Occipital lobe (tissue), 1 donor: ENCODE measurements at regions not wholly inside any gene's neighbourhood (a gene's known extent, or its start where the extent isn't known, plus 50 kb on each side); places are given as distances from the start of the nearest gene placed in this dataset.

Experiments used
- DNase-seq: peaks from one replicate; lab custom pipeline; 2025; lab: John Stamatoyannopoulos, UW

GRCh38 chr4:142960867-142961644, 115.0 kb upstream of the INPP4B start:
- DNase-seq = no peak

- DNase-seq = no peak
Measured at GRCh38 chr4:142961866-142962265, 115.8 kb upstream of the INPP4B start.

GRCh38 chr4:142974328-142974727, 128.2 kb upstream of the INPP4B start:
- no peak for DNase-seq

- no peak for DNase-seq
Measured at GRCh38 chr4:142975618-142976017, 129.5 kb upstream of the INPP4B start.

GRCh38 chr4:142976482-142976881, 130.4 kb upstream of the INPP4B start:
- DNase-seq = no peak

- DNase-seq = no peak
Measured at GRCh38 chr4:142977182-142977581, 131.1 kb upstream of the INPP4B start.

DNA sequence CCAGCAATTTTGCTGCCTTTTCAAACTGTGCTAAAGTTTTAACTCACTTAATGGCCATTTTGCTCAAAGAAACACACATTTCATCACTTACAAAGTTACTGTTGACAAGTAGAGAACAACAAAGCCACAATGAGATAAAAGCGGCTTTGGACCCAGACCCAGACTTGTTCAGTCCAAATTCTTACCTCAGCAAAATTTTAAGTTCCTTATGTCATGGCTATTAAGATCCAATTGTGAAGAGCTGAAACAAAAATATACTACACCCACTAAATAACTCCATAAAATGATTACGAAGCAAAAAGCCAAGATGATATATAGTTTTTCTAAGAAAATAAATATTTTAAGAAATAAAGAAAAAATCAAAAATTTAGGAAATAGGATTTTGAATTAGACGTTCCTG, 137.0 kb upstream of the INPP4B start:
- DNase-seq = no peak

DNA sequence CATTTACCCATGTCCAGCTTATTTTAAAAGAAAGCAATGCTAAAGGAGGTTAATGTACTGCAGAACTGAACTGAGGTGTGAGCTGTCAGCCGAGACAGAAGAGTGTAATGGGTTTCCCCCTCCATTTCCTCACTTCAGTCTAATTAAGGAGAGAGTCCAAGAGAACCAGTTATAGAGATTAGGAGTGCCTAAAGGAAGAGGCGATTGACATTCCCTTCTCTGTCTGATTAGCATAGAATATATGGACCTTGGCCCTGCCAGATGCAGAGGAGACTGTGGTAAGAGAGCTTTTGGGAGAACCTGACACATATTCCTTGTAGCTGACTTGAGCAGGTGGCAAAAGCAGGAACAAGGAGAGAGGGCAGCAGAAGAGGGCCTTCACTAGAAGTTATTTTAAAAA, 137.5 kb upstream of the INPP4B start:
- DNase-seq = no peak

DNA sequence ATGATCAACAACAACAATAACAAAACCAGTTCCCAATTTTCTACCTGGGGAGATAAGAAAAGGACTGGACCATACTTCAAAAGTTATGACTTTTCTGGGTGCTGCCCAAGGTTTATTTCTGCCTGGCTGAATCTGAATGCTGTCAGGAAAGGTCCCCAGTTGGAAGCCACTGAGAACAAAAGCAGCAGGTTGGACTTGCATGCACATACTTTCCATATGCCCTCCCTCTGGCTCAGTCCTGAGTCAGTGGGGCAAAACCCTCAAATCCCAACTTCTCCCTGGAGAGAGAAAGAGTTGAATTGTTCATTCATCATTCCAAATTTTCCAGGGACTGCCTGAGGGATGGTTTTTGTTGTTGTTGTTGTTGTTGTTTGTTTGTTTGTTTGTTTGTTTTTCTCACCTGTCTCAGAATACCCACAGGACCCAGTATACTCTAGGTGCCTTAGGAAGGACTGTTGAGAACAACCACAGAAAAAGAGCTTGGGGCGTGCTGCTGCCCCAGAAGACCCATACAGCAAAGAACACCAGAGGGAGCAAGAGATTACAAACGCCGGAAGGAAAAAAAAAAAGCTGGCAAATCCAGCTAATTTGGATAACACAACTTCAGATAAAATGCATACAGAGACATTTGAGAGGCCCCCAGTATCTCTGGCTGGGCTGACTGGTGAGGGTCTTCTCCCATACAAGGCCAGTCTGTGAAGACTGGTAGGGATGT, 138.9 kb upstream of the INPP4B start:
- DNase-seq = no peak

DNA sequence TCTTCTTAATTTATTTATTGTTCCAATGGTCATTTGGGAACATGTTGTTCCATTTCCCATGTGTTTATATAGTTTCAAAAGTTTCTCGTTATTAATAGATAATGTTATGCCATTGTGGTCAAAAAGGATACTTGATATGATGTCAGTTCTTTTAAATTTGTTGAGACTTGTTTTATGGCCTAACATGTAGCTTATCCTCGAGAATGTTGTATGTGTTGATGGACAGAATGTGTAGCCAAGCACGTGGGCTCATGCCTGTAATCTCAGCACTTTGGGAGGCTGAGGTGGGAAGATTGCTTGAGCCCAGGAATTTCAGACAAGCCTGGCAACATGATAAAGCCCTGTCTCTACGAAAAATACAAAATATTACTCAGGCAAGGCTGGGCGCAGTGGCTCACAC, 168.5 kb upstream of the USP38 start:
- no peak for DNase-seq

DNA sequence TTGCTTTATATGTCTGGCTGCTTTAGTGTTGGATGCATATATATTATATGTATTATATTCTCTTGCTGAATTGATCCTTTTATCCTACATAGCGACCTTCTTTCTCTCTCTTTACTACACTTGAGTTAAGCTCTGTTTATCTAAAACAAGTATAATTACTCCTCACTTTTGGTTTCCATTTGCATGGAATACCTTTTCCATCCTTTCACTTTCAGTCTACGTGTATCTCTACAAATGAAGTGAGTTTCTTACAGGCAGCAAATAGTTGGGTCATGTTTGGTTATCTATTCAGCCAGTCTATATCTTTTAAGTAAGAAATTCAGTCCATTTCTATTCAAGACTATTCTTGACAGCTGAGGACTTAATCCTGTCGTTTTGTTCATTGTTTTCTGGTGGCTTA, 167.5 kb upstream of the USP38 start:
- no peak for DNase-seq

DNA sequence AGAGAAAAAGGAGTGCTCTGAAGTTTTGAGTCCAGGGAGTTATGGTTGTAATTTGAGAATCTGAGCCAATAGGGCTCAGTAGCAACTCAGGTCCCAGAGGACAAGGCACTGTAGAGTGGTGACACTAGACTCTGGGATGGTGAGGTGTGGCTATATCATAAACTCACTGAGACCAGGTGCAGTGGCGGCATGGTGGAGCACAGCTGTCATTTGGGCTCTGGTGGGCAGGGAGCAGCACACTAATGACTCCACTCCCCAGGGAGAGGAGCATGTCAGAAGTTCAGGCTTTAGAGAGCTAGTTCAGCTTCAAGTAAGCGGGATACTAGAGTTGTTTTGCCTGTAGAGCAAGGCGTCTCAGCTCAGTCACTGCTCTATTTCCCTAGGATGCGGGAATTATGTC, 165.4 kb upstream of the USP38 start:
- DNase-seq = no peak

DNA sequence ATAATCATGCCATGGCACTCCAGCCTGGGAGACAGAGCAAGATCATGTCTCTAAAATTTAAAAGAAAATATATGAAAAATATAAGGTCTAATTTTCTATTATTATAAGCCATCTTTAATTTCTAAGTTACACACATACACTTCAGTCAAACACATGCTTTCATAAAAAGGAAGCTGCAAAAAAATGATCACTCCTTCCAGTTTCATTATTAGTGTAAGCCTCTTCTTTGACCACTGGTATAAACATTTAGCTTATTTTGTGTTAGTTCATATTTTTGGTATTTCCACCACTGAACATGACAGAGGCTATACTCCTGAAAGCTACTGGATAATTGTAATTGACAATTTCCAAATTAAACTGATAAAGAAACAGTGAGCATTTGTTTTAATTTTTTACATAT, 163.3 kb upstream of the USP38 start:
- no peak for DNase-seq

DNA sequence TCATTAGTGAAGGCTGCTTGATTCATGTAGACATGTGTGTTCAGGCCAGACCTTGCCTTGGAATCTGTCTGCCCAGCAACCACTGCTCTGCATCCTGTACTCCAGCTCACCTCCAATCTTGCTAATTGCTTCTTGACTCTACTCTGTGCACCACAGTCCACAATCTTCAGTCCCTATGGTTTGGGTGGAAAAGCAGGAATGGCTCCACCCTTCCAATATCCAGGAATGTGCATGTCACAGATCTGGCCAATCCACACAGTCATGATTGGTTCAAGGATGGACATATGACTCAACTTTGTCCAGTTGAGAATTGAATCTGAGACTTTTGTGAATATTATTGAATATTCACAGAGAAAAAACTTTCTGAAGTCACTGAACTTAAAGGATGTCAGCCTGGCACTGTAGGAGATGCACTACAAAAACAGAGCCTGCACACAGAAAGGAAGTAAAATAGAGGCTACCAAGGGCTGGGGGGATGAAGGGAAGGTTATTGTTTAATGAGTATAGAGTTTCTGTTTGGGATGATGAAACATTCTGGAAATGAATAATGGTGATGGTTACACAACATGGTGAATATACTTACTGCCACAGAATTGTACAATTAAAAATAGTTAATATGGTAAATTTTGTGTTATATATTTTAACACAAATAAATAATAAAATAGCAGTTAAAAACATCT, 161.3 kb upstream of the USP38 start:
- no peak for DNase-seq

- no peak for DNase-seq
Measured at GRCh38 chr4:143025081-143025704, 159.5 kb upstream of the USP38 start.

- DNase-seq = no peak
Measured at GRCh38 chr4:143026459-143027170, 158.1 kb upstream of the USP38 start.

- DNase-seq = no peak
Measured at GRCh38 chr4:143035661-143036060, 149.1 kb upstream of the USP38 start.

DNA sequence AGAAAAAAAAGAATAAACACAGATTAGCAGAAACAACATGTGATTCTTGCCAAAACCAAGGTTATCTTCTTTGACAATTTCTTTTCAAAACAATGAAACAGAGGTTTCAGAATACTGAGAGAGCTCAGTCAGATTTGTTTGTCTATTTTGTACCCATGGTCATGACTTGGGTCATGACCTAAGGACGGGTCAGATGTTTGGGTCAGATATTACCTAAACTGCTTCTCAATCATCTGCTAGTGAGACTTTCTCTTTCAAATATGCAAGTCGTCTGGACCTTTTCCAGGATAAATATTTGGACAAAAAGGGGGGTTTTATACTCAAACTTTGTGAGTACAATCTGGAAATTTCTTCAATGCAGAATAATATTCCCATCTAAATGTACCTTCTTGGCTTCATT, 148.3 kb upstream of the USP38 start:
- no peak for DNase-seq

- DNase-seq = peak; percentile 52
Measured at GRCh38 chr4:143046454-143046853, 138.3 kb upstream of the USP38 start.

GRCh38 chr4:143046906-143047305, 137.8 kb upstream of the USP38 start:
- DNase-seq = no peak

GRCh38 chr4:143054971-143055370, 129.7 kb upstream of the USP38 start:
- no peak for DNase-seq

DNA sequence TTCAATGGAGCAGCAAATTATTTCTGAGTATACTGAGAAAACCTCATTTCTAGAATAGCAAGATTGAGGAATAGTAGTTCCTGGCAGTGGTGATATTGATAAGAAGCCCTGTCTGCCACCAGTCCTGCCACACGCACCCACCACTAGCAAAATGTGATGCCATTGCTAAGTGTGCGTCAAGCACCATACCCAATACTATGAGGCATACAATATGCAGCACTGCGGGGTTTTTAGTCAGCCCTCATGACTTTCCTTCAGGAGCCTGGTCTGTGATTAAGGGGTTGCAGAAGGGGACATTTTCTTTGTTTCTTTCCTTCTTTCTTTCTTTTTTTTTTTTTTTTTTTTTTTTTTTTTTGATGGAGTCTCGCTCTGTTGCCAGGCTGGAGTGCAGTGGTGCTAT, 128.7 kb upstream of the USP38 start:
- DNase-seq = no peak
